Astrocyte of the cerebellum (primary cell): ENCODE measurements at regions not wholly inside any gene's neighbourhood (a gene's known extent, or its start where the extent isn't known, plus 50 kb on each side); places are given as distances from the start of the nearest gene placed in this dataset.

Source experiments
- DNase-seq: peaks from one replicate; pipeline ENCODE4 v3.0.0-alpha.2; 2011; ENCODE audit warnings: low read depth
- H3K4me3 ChIP-seq: 2 replicates; pipeline ENCODE4 v1.5.1; 2011; ENCODE audit warnings: mild to moderate bottlenecking, low read depth, low read length, moderate library complexity
- in situ Hi-C: cut with HindIII; loops from 2 replicates; pipeline ENCODE4 v1.10.0; 2017; ENCODE audit warnings: low sequenced_read_pairs
- TF ChIP-seq, protein P1 (sequence below): IDR thresholded peaks from 2 replicates; pipeline ENCODE4 v1.5.1; 2012; ENCODE audit warnings: low read length, low read depth, moderate library complexity, mild to moderate bottlenecking; ENCODE audit errors: missing control alignments

DNA sequence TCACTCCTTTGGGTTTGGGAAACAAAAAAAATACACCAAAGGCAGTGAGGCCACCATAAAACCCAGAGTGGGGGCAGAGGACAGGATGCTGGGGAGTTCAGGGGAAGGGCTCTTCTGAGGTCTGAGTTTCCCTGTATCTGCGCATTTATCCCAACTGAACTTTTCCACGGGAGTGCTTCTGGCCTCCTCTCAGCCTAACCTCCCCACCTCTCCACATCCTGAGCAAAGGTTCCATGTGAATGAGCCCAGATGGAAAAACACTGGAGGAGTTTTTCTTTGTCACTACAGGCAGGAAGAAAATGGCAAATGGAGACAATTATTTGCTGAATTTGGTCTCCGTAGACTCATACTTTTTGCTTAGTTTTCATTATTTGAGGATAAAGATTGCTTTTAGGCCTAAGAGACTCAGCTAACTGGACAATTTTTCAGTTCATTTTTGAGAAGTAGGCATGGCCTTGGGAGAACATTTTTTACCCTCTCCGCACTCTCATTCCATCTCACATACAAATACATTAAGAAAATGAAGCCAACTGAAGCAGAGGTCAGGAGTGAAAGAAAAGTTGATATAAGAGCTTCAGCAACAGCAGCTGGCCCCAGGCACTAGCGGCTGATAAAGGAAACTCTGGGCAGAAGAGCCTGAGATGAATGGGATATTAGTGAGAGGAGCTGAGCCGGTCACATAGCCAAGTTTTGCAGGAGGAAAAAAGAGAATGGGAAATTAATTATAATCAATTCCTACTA lies 82.6 kb upstream of the CYP1B1 start:
- no peak overlapping the region for H3K4me3 ChIP-seq
- in situ Hi-C loops, result no loop called here
- no peak for DNase-seq
- TF ChIP-seq, protein P1, sequence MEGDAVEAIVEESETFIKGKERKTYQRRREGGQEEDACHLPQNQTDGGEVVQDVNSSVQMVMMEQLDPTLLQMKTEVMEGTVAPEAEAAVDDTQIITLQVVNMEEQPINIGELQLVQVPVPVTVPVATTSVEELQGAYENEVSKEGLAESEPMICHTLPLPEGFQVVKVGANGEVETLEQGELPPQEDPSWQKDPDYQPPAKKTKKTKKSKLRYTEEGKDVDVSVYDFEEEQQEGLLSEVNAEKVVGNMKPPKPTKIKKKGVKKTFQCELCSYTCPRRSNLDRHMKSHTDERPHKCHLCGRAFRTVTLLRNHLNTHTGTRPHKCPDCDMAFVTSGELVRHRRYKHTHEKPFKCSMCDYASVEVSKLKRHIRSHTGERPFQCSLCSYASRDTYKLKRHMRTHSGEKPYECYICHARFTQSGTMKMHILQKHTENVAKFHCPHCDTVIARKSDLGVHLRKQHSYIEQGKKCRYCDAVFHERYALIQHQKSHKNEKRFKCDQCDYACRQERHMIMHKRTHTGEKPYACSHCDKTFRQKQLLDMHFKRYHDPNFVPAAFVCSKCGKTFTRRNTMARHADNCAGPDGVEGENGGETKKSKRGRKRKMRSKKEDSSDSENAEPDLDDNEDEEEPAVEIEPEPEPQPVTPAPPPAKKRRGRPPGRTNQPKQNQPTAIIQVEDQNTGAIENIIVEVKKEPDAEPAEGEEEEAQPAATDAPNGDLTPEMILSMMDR, result no peak

DNA sequence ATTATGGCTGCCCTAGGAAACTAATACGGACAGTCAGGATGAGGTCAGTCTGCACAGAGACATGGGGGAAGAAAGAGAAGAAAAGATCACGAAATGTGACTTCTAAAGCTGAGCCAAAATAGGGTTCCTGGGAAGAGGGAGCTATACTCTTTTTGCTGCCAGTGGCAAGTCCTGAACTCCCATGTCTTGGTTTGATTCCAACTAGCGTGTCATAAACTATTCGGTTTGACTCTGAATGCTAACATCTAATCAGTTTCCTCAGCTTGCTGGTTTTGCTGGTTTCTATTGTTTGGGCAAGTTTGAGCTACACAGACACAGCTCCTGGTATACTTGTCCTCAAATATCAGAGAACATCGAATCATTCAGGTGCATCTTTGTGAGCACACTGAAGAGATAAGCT lies 80.5 kb upstream of the CYP1B1 start:
- in situ Hi-C loops, result no loop called here
- H3K4me3 ChIP-seq, result no peak overlapping the region
- TF ChIP-seq, protein P1, result no peak
- DNase-seq, result no peak

DNA sequence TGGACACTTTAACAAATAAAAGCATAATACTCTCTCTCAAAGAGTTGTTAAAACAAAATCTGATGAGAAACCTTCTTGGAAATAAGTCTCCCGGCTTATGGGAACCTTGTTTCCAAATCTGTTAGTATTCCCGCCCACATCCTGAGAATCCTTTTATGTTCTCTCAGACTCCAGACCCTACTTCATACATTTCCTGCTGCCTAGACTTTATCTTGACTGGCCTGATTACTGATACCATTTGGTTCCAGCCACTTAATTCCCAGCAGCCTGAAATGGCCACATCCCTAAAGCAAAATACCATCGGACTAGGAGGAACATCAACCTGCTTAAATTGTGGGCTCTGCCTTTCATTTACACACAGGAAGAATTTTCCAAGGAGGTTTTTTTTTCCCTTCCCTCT lies 79.1 kb upstream of the CYP1B1 start:
- in situ Hi-C loops, result no loop called here
- TF ChIP-seq, protein P1, result no peak
- no peak overlapping the region for H3K4me3 ChIP-seq
- DNase-seq, result no peak

DNA sequence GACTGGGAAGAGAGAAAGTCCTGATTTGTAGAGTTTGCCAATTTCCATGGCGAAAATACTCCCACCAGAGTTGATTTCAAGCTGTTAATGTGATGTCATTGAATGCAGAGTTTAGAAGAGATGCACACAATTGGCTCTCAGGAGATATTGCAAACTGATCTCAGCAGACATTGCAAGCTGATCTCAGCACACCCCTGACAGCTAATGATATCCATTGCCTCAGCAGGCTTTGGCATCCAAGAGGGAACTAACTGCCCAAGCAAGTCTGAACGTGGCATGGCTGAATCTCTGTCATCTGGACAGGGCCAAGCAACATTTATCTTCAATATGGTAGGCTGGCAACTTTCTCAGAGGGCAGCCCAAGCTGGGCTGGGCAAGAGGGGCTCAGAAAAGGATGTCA lies 78.4 kb upstream of the CYP1B1 start:
- TF ChIP-seq, protein P1, result no peak
- in situ Hi-C loops, result no loop called here
- no peak for DNase-seq

DNA sequence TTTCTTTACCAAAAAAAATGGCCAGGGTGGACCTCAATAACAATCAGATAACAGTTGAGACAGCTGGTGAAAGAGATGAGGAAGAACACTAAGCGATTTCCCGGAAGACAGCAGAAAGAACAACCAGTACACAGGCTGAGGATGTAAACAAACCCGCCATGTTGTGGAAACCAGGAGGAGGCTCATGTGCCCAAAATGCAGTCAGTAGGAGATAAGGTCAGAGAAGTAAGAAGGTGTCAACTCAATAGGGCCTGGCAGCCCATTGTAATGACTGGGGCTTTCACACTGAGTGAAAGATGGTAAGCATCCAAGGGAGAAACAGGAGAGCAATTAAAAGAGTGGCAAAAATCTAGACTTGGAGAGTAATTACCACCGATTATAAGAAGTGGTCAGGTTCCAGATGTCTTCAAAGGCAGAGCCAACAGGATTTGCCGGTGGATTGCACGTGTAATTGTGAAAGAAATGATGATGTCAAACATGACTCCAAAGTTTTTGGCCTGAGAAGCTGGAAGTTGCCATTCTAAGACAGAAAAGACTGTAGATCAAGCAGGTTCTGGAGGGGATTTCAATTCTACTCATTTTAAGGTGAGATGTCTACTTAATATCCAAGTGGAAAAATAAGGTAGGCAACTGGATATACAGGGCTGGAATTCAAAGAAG lies 77.7 kb upstream of the CYP1B1 start:
- no peak overlapping the region for H3K4me3 ChIP-seq
- no peak for DNase-seq
- TF ChIP-seq, protein P1, result no peak
- in situ Hi-C loops, result no loop called here

More for the DNA sequence above, 78.4 kb upstream of the CYP1B1 start:
- H3K4me3 ChIP-seq, result no peak overlapping the region

DNA sequence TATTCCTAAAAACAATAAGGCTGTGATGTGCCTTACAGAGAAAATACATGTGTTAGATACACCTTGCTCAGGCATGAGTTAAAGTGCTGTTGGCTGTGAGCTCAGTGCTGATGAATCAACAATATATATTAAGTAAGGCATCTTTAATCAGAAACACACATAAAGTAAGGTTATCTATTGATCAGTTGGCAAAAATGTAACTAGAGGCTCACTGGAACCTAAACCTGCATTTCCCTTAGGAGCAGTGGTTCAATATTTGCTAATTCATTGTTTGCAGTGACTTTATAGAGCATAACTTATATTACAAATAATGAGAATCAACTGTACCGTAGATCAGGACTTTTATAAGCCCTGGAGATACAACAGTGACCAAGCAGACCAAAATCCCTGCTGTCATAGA lies 77.0 kb upstream of the CYP1B1 start:
- TF ChIP-seq, protein P1, result no peak
- H3K4me3 ChIP-seq, result no peak overlapping the region
- in situ Hi-C loops, result no loop called here
- no peak for DNase-seq
